NCI-H2171 treated with DMSO at 0.1 percent for 48 hours (cell line): ENCODE measurements at regions not wholly inside any gene's neighbourhood (a gene's known extent, or its start where the extent isn't known, plus 50 kb on each side); places are given as distances from the start of the nearest gene placed in this dataset.

Experiments used
- DNase-seq: peaks from one replicate; lab custom pipeline; 2025; lab: John Stamatoyannopoulos, UW

DNA sequence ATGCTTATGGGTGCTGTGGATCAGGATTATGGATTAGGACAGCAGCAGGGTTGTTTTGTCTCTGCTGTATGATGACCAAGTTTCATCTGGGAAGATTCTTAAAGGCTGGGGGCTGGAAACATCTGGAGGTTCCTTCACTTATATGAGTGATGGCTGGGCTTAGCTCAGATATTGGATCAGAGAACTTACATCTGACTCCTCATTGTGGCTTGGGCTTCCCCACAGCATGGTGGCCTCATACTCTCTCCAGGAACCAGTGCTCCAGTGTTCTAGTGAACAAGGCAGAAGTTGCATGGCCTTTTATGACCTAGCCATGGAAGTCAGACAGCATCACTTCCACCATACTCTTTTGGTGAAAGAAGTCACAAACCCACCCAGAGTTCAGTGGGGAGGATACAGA, 336.1 kb upstream of the TBX3 start:
- no peak for DNase-seq

DNA sequence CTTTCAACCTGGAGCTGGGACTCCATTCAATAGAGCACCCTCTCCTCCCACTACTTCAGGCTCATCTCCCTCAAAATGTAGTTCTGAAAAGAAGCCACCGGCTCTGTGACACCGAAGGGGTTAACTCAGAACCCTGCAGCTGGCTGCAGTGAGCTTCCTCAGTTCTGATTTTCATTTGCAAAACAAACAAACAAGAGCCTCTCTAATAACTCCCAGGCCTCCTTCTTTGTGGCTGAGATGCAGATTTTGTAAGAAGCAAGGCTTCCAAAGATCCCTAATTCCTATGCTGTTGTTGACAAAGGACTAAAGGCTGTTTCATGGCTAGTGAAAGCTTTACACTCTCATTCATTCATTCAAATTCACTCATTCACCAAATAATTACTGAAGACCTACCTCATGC, 333.4 kb upstream of the TBX3 start:
- DNase-seq: no peak

DNA sequence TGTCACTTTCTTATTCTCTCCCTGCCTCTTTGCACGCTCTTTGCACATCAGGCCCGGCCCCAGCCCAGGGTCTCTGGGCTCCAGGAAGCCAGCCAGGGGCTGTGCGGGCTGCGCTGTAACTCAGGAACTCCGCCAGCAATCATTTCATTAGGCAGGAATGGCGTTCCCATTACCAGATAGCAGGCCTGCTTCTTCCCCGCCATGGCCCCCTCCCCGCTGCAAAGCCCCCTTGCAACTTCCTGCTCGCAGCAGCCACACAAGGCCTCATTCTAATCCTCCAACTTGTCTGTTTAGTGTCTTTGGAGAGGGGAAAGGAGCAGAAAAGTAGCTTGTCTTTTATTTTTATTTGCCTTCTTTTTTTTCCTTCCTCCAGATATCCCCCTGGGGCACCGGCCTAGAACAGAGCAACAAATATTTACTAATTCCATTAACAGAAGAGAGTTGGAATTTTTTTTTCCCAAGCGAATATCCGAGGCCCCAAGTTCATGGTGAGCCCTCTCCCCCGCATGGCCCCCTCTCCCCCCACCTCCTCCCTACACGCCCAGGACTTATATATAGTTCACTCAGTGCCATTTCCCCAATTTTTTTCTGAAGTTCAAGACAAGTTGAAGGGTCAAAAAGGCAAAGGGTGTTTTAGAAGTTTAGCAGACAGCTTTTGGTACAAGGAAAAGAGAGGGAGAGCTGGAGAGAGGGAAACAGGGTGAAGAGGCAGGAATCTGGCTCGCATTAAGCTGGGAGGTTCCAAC, 329.4 kb upstream of the TBX3 start:
- no peak for DNase-seq

DNA sequence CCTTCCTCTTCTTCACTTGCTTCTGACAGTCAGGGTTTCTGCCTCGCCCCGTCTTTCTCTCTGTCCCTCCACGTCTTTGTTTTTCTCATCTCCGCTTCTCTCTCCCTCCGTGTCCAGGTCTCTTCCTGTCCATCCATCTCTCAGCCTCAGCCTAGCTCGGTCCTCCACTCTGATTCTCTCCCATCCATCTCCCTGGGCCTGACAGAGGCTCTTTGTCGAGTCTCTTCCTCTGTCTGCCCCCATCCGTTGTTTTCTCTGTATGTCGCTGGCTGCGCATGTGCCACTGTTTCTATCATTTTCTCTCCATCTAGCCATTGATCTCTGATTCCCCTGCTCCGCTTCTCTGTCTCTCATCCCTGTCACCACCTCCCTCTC, 328.9 kb upstream of the TBX3 start:
- DNase-seq: no peak

DNA sequence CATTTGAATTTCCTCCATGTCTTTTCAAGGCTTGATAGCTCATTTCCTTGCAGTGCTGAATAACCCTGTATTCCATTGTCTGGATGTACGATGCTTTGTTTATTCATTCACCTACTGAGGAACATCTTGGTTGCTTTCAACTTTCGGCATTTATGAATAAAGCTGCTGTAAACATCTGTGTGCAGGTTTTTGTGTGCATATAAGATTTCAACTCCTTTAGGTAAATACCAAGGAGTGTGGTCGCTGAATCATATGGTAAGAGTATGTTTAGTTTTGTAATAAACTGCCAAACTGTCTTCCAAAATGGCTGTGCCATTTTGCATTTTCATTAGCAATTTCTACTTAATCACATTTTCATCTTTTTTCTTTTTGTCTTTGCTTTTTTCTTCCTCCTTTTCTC, 327.7 kb upstream of the TBX3 start:
- no peak for DNase-seq

DNA sequence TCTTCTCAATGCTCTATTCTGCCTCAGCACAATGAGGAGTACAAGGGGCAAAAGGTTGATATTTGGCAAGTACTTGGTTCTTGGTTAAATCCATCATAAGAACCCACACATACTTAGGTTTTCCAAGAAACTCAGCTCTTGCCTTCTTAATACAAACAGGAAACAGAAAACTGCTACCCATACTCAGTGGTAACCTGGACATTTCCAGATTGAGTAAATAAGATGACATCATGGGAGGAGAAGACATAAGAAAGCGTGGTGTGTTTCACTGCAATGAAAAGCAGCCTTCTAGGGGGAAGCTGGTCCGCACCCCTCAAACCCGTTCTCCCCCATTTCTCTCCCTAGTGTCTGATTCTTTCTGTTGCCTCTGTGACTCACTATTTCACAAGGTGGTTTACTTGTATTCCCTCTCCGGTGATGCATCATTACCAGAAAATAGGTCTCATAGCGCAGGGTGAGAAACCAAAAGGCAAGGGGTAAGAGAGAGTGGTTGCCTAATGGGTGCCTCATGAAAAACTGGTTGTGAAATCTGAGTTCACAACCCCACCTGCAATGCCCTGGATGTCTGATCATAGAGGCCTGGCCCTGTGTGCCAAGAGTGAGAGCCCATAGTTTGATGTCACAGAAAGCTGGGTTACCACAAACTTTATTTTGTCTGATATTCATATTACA, 326.5 kb upstream of the TBX3 start:
- DNase-seq: no peak

DNA sequence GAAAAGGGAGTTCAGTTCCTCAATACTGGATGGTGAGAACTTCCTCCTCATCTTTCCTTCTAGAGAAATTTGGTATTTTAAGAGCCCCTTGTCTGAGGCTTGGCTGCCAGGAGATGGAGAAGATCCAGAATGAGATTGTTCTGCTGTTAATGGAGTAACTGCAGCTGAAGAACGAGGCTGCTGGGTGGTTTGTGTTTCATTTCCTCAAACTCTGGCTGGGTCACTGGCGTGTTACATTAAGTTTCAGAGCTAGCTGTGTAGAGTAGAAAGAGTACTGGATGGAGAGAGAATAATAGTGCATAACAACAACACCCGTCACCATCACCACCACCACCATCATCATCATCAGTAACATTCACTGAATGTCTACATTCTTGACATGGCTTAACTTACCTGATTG, 325.0 kb upstream of the TBX3 start:
- no peak for DNase-seq

DNA sequence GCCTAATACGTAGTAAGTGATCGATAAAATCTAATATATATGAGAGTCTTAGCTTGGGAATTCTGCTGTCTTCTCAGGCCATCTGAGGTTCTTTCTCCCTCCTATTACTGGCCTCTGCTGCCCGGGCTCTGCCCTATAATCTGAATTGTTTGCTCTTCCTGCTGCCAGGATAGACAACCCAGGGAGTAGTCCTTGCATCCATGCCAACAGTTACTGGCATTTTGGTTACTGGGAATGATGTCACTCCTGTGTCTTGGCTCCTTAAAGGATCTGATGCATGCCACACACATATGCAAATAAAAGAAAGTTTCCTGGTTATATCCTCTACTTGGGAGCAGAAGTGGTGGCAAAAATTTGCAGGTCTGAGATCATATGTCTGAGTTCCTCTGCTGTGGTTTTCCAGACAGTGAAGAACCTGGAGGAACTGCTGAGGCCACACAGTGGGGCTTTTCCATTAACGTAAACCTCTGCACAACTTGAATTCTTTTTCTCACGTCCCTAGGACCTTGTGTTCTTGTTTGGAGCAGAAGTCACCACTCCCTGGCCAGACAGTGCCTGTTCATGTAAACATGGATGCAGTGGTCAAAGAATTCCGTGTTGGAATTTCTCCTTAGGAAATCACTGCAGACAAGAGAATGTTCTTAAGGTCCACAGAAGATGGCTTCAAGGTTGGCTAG, 320.6 kb upstream of the TBX3 start:
- DNase-seq: no peak

DNA sequence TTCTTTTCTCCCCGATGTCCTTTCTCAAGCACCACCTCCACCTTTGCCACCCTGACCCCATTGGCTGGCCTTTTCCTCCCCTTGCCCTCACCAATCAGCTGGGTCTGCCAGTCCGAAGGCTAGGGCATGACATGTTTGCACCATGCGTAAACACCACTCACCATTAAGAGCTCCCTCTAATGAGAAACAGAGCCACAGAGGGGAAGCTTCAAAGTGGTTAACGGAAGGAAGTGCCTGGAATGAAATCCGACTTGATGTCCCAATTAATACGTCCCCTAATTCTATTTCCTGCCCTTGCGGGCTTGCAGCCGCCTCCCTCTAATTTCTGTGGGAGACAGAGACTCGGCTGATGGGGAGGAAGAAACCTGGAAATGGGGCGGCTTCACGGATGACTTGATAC, 318.5 kb upstream of the TBX3 start:
- DNase-seq: no peak

DNA sequence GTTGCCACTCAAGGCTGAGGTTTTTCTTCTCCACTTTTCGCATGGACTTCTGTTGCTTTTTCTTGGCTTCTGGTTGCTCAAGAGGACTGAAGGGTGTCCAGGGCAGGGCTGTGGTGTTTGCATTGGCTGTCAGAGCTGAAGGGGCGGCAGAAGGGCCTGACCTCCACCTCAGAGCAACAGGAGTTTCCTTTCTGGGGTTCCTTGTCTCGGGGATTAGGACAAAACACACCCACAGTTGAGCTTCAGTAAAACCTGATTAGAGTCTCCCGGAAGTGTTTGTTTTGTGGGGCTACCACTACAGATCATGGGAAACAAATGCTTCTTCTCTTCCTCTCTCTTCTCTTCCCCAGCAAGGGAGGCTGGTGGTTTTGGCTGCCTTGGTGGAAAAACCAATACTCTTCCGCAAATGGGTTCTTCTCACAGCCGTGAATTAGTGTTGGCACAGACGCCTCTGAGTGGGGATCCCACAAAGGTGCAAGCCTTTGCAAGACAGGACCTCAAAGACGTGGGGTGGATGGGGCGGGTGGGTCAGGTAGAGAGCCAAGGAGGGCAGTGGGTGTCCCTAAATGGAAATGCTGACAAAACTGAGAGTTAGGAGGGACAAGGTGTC, 317.7 kb upstream of the TBX3 start:
- DNase-seq: no peak

DNA sequence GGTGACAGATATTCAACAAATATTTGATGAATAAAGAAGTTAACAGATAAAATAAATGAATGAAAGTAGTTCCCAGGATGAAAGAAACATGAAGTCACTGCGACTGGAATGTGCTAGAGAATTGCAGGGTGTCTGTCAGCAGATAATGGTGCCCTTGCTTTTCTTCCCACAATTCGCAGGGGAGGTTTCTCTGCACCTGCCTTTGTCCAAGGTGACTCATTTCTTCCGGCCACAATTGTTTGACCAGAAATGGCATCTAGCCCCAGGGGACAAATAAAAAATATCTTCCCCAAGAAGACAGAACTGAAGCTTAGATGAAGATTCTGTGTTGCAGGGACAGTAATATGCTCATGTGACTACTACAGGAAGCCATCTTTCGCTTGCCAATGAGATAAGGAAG, 316.1 kb upstream of the TBX3 start:
- DNase-seq: no peak

DNA sequence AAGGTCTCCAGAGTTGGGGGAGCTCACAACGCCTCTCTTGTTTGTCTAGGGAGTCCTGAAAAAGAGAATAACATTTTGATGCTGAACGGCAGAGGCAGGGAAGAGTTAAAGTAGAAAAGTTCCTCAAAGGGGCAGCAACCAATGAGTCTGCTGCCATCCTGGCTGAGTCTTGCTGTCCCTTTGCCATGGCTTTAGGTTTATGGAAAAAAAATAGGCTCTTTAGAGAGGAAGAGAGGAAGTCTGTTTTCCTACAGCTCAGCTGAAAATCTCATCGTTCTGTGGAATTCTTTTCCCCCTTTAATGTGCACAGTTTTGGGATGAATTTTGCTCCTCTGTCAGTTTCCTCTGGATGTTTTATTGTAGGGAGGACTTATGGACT, 314.8 kb upstream of the TBX3 start:
- no peak for DNase-seq

DNA sequence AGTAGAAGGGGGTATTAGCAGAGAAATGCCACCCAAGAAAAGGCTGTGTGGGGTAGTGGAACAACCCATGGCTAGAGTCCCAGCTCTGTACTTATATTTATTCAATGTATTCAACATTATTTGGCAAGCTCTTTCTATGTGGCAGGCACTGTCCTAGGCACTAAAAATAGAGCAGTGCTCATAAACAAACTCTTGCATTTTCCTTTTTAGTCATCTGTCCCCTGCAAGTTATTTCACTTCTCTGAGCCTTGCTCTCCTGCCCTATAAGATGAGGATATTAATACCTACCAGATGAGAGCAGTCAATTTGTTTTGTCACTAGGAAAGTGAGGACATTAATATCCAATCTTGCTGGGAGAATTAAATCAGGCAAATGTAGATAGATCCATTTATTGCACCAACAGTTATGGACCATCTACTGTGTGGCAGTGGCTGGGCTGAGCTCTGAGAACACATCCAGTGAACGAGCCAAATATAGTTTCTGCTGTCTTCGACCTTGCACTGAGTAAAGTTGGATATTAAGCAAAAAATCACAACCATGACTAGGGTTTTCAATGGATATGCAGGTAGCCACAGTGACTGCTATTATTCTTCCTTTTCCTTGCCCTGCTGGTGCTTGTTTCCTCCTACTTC, 314.3 kb upstream of the TBX3 start:
- DNase-seq: no peak

DNA sequence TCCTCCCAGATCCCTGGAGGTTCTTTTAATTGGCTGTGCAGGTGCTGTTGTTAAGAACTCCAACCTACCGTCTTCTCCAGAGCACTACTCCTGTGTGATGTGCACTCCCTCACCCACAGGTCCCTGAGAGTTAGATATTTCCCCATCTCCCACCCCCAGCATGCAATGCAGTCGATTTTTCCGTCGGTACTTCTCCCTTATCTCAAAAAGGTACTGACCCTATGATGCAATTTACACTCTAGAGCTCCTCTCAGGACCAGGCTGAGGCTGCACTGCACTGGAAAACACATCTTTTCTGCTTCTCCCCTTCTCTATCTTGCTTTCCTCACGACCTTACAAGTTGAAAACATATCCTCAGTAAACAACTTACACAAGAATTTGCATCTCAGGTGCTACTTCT, 312.4 kb upstream of the TBX3 start:
- DNase-seq: no peak

DNA sequence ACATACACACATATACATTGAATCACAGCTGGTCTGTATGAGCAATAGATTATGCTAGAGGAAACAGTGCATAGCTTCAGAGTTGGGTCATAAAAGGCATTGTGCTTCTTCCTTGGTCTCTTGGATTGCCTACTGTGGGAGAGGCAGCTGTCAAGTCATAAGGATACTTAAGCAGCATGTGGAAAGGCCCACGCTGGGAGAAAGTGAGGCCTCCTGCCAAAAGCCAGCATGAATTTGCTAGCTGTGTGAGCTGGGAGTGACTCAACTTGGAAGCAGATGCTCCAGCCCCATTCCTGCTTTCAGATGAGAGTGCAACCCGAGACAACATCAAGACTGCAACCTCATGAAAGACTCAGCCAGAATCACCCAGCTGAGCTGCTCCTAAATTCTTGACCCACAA, 311.9 kb upstream of the TBX3 start:
- no peak for DNase-seq

DNA sequence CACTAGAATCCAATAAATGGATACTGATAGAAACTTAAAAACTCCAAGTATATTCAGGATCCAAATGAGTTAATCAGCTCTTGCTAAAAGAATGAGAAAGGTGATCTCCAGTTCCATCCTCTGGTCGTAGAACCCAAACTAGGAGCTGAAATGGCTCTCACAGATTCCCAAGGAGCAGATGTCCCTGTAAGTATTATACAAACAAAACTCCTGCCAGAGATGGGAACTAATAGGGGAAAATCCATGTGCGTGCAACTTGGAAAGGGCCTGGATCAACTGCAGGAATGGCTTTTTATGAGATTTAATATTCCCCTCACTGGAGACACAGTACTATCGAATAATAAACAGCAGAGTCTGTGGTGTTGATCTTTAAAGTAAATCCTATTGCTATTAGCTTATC, 309.2 kb upstream of the TBX3 start:
- DNase-seq: no peak

DNA sequence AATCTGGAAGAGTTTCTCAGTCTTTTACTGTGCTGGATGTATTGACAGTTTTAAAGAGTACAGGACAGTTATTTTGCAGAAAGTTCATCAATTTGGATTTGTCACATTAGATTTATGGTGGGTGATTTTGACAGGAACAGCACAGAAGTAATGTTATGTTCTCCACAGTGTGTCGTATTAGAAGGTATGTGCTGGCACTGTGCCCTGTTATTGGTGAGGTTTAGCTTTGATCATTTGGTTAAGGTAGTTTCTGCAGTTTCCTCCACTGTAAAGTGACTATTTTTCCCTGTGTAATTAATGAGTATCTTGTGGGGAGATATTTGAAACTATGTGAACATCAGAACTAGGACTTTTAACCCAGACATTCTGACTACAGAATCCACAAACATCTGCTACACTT, 308.5 kb upstream of the TBX3 start:
- no peak for DNase-seq

DNA sequence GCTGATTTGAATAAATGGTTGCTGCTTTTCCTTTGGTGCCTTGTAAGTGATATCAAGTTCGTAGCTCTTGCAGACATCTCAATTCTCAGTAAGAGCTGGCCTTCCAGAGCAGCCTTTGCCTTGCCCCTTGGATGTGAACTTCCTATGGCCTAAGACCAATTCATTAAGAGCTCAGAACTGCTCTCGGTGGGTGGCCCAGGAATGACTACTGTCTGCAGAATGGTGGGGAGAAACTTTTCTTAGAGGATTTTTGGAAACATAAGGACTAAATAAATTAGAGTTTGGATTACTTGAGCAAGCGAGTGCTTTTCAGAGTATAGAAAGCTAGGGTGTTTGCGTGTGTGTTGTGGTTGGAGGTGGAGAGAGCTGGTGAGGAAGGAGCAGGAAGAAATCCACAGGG, 306.4 kb upstream of the TBX3 start:
- DNase-seq: no peak

DNA sequence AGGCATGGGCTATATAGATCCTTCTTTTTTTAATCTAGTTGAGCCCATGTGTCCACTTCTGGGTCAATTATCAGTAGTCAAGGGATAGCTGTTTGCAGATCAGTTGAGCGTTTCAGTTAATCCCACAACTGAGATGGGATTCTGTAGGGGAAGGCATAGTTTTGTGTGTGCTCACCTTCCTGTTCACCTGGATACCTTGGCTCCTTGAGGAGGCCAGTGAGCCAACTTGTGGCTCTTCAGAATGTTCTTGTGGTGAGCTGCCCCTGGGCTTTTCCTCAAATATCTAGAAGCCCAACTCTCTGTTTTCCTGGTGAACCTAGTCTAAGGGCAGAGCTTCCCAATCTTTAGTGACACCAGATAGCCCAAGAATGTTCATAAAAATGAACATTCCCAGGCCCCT, 302.9 kb upstream of the TBX3 start:
- DNase-seq: no peak

DNA sequence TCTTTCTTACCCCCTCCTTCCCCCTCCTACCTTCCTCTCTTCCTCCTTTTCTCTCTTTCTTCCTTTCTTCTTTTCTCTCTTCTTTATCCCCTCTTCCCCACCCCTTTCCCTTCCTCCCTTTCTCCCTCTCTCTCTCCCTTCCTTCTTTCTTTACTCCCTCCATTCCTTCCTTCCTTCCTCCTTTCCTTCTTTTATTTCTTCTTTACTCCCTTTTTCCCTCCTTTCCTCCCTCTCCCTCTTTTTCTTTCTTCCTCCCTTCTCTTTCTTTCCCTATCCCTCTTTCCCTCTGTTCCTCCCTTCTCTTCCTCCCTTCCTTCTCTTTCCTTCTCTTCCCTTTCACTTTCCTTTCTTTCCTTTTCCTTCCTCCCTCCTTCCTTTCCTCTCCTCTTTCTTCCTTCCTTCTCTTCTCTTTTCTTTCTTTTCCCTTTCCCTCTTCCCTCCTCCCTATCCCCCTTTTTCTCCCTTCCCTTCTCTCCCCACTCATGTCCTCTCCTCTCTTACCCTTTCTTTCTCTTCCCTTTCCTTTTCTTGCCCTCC, 302.3 kb upstream of the TBX3 start:
- DNase-seq: no peak

DNA sequence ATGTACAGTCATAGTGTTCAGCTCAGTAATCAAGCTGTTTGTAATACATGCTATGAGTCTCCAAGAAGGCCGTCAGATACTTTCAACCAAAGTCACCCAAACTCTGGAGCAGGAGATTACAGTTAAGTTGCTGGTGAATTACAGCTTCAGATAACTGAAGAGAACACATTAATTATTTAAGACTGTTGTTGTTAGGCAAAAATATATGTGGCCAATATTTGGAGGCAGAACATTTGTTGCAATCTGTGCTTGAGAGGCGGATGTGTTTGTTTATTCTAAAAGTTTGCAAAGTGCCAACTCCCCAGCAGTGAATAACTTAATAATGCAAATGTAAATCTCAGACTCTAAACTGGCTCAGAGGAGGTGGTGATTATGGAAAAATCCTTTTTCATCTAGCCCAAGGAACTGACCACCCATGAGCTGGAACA, 300.7 kb upstream of the TBX3 start:
- no peak for DNase-seq

DNA sequence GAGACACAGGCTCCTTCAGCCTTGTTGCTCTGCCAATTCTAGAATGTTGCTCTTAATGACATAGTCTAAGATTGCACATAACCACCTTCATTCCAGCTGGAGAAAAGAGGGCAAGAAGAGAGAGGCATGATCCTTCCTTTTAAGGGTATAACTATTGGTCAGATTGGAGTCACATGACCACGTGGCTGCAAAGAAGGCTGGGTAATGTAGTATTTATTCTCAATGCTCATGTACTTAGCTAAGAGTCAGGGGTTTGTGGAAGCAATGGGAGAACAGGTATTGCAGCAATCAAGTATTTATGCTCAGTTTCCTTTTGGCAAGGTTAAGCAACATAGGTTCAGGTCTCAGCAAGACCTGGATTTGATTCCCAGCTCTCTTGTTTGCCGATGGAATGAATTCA, 298.8 kb upstream of the TBX3 start:
- no peak for DNase-seq
